PC-3 (cell line): ENCODE measurements at regions not wholly inside any gene's neighbourhood (a gene's known extent, or its start where the extent isn't known, plus 50 kb on each side); places are given as distances from the start of the nearest gene placed in this dataset.

Experiments used
- ATAC-seq: fragments of 200-7000 bp; cut with Tn5 transposase; 2 replicates; pipeline ENCODE4 v1.9.1; 2020; ENCODE audit warnings: mild to moderate bottlenecking, moderate library complexity
- BruUV-seq: library from RNA; stranded (reverse); fragments of 400-500 nt; replicated peaks from 2 replicates; lab custom pipeline; 2021; lab: Mats Ljungman, UMichigan
- CTCF ChIA-PET: fragments of 300-600 bp; sonication (Branson Sonifier 250); formaldehyde crosslinking; loops from one replicate; lab custom pipeline; 2022; ENCODE audit warnings: antibody characterized with exemption; lab: Charles Lee
- POLR2A ChIA-PET: fragments of 300-600 bp; sonication (Branson Sonifier 250); formaldehyde crosslinking; loops from one replicate; lab custom pipeline; 2022; ENCODE audit warnings: antibody characterized with exemption; ENCODE audit not compliant: unreplicated experiment; lab: Charles Lee
- DNase-seq: peaks from one replicate; pipeline ENCODE4 v3.0.0-alpha.2; 2015
- H2AFZ ChIP-seq: fragments of 300-600 bp; sonication (generic); 2 replicates; pipeline ENCODE4 v1.6.0; 2016; ENCODE audit warnings: antibody characterized with exemption, low read length
- H3F3A ChIP-seq: fragments of 300-600 bp; sonication (generic); one replicate; pipeline ENCODE4 v1.6.0; 2017; ENCODE audit warnings: antibody characterized with exemption, low read length, control low read depth, mild to moderate bottlenecking; ENCODE audit not compliant: unreplicated experiment
- H3K27ac ChIP-seq: fragments of 300-600 bp; sonication (generic); 2 replicates; pipeline ENCODE4 v1.5.1; 2016; ENCODE audit warnings: mild to moderate bottlenecking, low read length
- H3K27me3 ChIP-seq: fragments of 300-600 bp; sonication (generic); 2 replicates; pipeline ENCODE4 v1.6.1; 2016; ENCODE audit warnings: low read length, mixed read lengths
- H3K36me3 ChIP-seq: fragments of 300-600 bp; sonication (generic); 2 replicates; pipeline ENCODE4 v1.6.1; 2016; ENCODE audit warnings: low read depth, mixed run types, low read length, mixed read lengths
- H3K4me1 ChIP-seq: fragments of 300-600 bp; sonication (generic); 2 replicates; pipeline ENCODE4 v1.5.1; 2016; ENCODE audit warnings: low read length; ENCODE audit not compliant: insufficient read depth
- H3K4me2 ChIP-seq: fragments of 300-600 bp; sonication (generic); 2 replicates; pipeline ENCODE4 v1.6.0; 2016; ENCODE audit warnings: low read length
- H3K4me3 ChIP-seq: fragments of 300-600 bp; sonication (generic); 2 replicates; pipeline ENCODE4 v1.5.1; 2016; ENCODE audit warnings: mild to moderate bottlenecking, low read length, mixed read lengths
- H3K79me2 ChIP-seq: fragments of 300-600 bp; sonication (generic); 2 replicates; pipeline ENCODE4 v1.6.1; 2017; ENCODE audit warnings: low read length, mixed read lengths
- H3K9ac ChIP-seq: fragments of 300-600 bp; sonication (generic); 2 replicates; pipeline ENCODE4 v1.6.0; 2016; ENCODE audit warnings: mild to moderate bottlenecking, low read length
- H3K9me2 ChIP-seq: fragments of 300-600 bp; sonication (generic); replicated peaks from 2 replicates; pipeline ENCODE4 v1.6.1; 2016; ENCODE audit warnings: mixed run types, low read length, mixed read lengths
- H3K9me3 ChIP-seq: fragments of 300-600 bp; sonication (generic); 2 replicates; pipeline ENCODE4 v1.6.1; 2016; ENCODE audit warnings: low read length, mixed read lengths
- H4K20me1 ChIP-seq: fragments of 300-600 bp; sonication (generic); 2 replicates; pipeline ENCODE4 v1.6.1; 2016; ENCODE audit warnings: low read length, mixed read lengths
- EZH2 ChIP-seq: fragments of 300-600 bp; sonication (generic); IDR thresholded peaks from one replicate; pipeline ENCODE4 v1.6.1; 2017; ENCODE audit warnings: antibody characterized with exemption, mild to moderate bottlenecking, low read length; ENCODE audit not compliant: unreplicated experiment
- EZH2phosphoT487 ChIP-seq: fragments of 300-600 bp; sonication (generic); IDR thresholded peaks from 2 replicates; pipeline ENCODE4 v1.6.1; 2018; ENCODE audit warnings: mild to moderate bottlenecking, antibody characterized with exemption, low read length, borderline replicate concordance
- intact Hi-C: fragments of 100-400 bp; cut with micrococcal nuclease; formaldehyde crosslinking; loops from 2 replicates; pipeline ENCODE4 v1.9.0; 2023
- TF ChIP-seq, protein P1 (sequence below): fragments of 300-600 bp; sonication (generic); conservative IDR thresholded peaks from 2 replicates; pipeline ENCODE4 v1.5.1; 2017; ENCODE audit warnings: antibody characterized with exemption, low read depth, mild to moderate bottlenecking, low read length

DNA sequence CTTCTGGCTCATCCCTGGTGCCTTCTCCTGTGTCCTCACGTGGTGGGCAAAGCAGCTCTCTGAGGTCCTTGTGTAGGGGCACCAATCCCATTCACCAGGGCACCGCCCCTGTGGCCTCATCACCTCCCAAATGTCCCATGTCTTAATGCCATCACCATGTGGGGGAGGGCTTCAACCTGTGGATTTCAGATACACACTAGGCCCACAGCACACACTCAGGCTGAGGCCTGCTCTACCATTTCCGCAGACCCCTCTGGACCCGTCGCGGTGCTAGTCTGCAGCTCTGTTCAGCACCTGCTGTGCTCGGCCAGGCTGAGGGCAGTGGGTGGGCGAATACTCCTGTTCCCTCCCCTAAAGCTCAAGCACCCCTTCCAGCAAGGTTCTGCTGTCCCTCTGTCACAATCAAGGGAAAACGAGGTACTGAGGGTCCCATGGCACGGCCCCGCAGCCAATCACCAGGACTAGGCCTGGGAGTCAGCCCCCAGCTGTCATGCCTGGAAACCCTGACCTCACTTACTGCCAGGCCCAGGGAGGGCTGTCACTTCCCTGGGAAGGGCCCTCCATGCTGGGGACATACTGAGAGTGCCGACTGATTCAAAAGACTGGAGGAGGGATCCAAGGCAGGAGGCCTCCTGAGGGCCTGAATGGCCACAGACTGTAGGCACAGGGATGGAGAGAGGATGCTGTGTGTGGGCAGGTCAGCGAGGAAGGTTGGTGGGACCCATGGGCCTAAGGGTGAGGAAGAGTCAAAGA, 123.8 kb upstream of the RET start:
- ChIA-PET CTCF (no interaction called here), POLR2A (no interaction called here)
- Histone ChIP-seq H3K27ac (no peak overlapping the region), H3K36me3 (no peaks in the 10 kb centered on the region), H3K79me2 (no peaks in the 10 kb centered on the region), H3F3A (no peaks in the 10 kb centered on the region), H3K4me1 (peaks cover 13% of the 10 kb centered on the region; the same call in 1 of the 2 replicates), H3K9me2 (no peaks in the 10 kb centered on the region), H3K9ac (no peak overlapping the region), H3K27me3 (peaks cover 26% of the 10 kb centered on the region), H4K20me1 (no peaks in the 10 kb centered on the region), H3K4me2 (no peak overlapping the region; the same call in 1 of the 2 replicates), H3K4me3 (no peak overlapping the region), H3K9me3 (no peaks in the 10 kb centered on the region), H2AFZ (no peak overlapping the region)
- no peak for TF ChIP-seq EZH2phosphoT487
- TF ChIP-seq, protein P1, sequence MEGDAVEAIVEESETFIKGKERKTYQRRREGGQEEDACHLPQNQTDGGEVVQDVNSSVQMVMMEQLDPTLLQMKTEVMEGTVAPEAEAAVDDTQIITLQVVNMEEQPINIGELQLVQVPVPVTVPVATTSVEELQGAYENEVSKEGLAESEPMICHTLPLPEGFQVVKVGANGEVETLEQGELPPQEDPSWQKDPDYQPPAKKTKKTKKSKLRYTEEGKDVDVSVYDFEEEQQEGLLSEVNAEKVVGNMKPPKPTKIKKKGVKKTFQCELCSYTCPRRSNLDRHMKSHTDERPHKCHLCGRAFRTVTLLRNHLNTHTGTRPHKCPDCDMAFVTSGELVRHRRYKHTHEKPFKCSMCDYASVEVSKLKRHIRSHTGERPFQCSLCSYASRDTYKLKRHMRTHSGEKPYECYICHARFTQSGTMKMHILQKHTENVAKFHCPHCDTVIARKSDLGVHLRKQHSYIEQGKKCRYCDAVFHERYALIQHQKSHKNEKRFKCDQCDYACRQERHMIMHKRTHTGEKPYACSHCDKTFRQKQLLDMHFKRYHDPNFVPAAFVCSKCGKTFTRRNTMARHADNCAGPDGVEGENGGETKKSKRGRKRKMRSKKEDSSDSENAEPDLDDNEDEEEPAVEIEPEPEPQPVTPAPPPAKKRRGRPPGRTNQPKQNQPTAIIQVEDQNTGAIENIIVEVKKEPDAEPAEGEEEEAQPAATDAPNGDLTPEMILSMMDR: no peak
- no peak for TF ChIP-seq EZH2
- intact Hi-C loops: no loop called here
- DNase-seq: no peak
- no peak for ATAC-seq
- no TSS peak for BruUV-seq

DNA sequence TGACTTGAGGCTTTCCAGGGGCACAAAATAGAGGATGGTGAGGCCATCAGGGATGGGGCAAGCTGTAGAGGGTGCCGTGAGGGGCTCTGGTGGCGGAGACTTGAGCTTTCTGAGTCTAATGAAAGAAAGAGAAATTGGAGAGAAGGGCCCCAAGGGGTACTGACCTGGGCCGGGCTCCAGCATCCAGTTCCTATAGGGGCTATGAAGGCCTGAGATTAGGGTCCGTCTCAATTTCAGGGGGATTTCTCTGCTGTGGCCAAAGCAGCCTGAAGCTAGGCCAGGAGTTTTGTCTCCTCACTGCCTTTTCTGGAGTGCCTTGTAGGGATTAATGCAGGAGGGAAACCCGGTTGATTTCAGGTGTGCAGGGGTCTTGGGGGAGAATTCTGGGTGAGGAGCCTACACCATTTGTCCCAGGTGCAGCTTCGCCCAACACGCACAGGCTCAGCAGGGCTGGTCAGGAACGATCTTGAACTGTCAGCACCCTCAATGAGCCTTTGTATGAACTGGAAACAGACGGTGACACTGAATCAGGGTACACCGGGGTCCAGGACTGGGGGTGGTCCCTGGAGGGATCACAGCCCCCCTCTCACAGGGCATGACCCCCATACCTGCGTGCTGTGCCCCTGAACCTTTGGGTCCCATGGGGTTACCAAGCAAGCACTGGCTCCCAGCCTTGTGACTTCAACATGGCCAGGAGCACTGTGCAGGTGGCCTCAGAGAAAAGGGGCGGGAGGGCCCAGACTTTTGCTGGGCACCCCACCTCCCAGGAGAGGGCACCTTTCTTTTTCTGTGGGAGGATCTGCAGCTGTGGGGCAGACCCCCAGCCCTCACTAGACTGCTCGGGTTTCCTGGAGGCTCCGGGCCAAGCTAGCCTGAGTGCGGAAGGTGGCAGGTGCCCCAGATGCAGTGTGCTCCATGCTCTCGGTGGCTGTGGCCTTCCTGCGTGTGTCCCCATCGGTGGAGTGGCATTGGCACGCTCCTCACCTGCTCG, 122.9 kb upstream of the RET start:
- H3K4me3 ChIP-seq: no peak overlapping the region
- H3K4me1 ChIP-seq: peaks cover 13% of the 10 kb centered on the region; the same call in 1 of the 2 replicates
- BruUV-seq: no TSS peak
- H3K36me3 ChIP-seq: no peaks in the 10 kb centered on the region
- TF ChIP-seq EZH2 (no peak), EZH2phosphoT487 (no peak)
- TF ChIP-seq, protein P1: no peak
- peaks cover 23% of the 10 kb centered on the region for H3K27me3 ChIP-seq
- no peak overlapping the region for H3K4me2 ChIP-seq
- ChIA-PET CTCF (no interaction called here), POLR2A (no interaction called here)
- intact Hi-C loops: no loop called here
- DNase-seq: no peak
- no peaks in the 10 kb centered on the region for H3F3A ChIP-seq
- no peaks in the 10 kb centered on the region for H3K9me3 ChIP-seq
- no peak overlapping the region for H2AFZ ChIP-seq
- H3K9ac ChIP-seq: no peak overlapping the region
- no peaks in the 10 kb centered on the region for H3K79me2 ChIP-seq
- no peaks in the 10 kb centered on the region for H3K9me2 ChIP-seq
- ATAC-seq: no peak
- H4K20me1 ChIP-seq: no peaks in the 10 kb centered on the region
- H3K27ac ChIP-seq: no peak overlapping the region
